ENCODE measurements at regions not wholly inside any gene's neighbourhood (a gene's known extent, or its start where the extent isn't known, plus 50 kb on each side); places are given as distances from the start of the nearest gene placed in this dataset.
"Not testable (repeated sequence)": the region's sequence is repeated elsewhere in the genome, so short reads cannot be mapped to it uniquely, and the experiment has no call there.

GRCh38 chr3:84308379-84308778, 650.4 kb upstream of the CADM2 start:
- ATAC-seq = no peak
- TF ChIP-seq, protein P1, sequence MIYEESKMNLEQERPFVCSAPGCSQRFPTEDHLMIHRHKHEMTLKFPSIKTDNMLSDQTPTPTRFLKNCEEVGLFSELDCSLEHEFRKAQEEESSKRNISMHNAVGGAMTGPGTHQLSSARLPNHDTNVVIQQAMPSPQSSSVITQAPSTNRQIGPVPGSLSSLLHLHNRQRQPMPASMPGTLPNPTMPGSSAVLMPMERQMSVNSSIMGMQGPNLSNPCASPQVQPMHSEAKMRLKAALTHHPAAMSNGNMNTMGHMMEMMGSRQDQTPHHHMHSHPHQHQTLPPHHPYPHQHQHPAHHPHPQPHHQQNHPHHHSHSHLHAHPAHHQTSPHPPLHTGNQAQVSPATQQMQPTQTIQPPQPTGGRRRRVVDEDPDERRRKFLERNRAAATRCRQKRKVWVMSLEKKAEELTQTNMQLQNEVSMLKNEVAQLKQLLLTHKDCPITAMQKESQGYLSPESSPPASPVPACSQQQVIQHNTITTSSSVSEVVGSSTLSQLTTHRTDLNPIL (CRISPR knock-in tag; IDR thresholded peaks at IDR 0.05; ENCODE audit: low read depth) = no peak
- TF ChIP-seq ZNF70 (CRISPR knock-in tag; IDR thresholded peaks at IDR 0.05) = no peak
- TF ChIP-seq, protein P2, sequence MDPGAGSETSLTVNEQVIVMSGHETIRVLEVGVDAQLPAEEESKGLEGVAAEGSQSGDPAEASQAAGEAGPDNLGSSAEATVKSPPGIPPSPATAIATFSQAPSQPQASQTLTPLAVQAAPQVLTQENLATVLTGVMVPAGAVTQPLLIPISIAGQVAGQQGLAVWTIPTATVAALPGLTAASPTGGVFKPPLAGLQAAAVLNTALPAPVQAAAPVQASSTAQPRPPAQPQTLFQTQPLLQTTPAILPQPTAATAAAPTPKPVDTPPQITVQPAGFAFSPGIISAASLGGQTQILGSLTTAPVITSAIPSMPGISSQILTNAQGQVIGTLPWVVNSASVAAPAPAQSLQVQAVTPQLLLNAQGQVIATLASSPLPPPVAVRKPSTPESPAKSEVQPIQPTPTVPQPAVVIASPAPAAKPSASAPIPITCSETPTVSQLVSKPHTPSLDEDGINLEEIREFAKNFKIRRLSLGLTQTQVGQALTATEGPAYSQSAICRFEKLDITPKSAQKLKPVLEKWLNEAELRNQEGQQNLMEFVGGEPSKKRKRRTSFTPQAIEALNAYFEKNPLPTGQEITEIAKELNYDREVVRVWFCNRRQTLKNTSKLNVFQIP (CRISPR knock-in tag; IDR thresholded peaks at IDR 0.05; ENCODE audit: borderline replicate concordance, low read depth) = no peak

DNA sequence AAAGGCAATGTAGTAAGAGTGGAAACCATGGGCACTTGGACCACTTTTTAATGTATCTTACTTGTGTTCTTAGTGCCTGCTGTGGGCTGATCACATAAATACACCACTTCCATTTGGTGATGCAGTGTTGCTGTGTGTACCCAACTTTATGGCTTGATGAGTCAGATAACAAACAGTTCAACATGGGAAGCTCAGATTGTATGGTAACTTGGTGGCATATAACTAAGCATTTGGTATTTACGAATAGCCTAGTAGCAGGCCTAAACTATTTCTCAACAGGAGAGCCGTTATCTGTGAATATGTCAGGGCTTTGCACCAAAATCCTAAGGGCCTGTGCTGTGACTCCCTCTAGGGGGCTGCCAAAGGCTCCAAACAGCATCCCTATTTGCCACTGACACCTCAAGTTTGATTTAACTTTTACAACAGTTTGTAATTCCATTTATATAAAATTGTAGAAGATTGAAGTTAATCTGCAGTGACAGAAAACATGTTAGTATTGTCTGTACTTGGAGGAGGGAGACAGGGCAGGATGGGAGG, 640.4 kb upstream of the CADM2 start:
- TF ChIP-seq BACH2 (CRISPR knock-in tag; IDR thresholded peaks at IDR 0.05; ENCODE audit: borderline replicate concordance) (no peak), ZNF8 (CRISPR knock-in tag; IDR thresholded peaks at IDR 0.05) (no peak), ZFP3 (CRISPR knock-in tag; IDR thresholded peaks at IDR 0.05) (no peak), ESRRG (CRISPR knock-in tag; IDR thresholded peaks at IDR 0.05) (no peak), ARNTL (CRISPR knock-in tag; IDR thresholded peaks at IDR 0.05; ENCODE audit: borderline replicate concordance, low read depth) (no peak), TSHZ2 (CRISPR knock-in tag; IDR thresholded peaks at IDR 0.05) (no peak), ZFP30 (CRISPR knock-in tag; IDR thresholded peaks at IDR 0.05) (no peak), ZC3H10 (CRISPR knock-in tag; IDR thresholded peaks at IDR 0.05) (no peak), TCF4 (CRISPR knock-in tag; IDR thresholded peaks at IDR 0.05; ENCODE audit: borderline replicate concordance) (no peak), ZNF70 (CRISPR knock-in tag; IDR thresholded peaks at IDR 0.05) (no peak), ZNF565 (CRISPR knock-in tag; conservative IDR thresholded peaks at IDR 0.05; ENCODE audit: low read depth) (no peak), RARB (CRISPR knock-in tag; IDR thresholded peaks at IDR 0.05) (no peak), PPARA (CRISPR knock-in tag; IDR thresholded peaks at IDR 0.05; ENCODE audit: borderline replicate concordance) (no peak), PATZ1 (CRISPR knock-in tag; IDR thresholded peaks at IDR 0.05; ENCODE audit: borderline replicate concordance) (no peak), ISL1 (CRISPR knock-in tag; IDR thresholded peaks at IDR 0.05) (no peak), CSDC2 (CRISPR knock-in tag; IDR thresholded peaks at IDR 0.05) (no peak), OSR1 (CRISPR knock-in tag; IDR thresholded peaks at IDR 0.05) (no peak)
- TF ChIP-seq, protein P2 (CRISPR knock-in tag; IDR thresholded peaks at IDR 0.05; ENCODE audit: borderline replicate concordance, low read depth) = no peak
- TF ChIP-seq, protein P3, sequence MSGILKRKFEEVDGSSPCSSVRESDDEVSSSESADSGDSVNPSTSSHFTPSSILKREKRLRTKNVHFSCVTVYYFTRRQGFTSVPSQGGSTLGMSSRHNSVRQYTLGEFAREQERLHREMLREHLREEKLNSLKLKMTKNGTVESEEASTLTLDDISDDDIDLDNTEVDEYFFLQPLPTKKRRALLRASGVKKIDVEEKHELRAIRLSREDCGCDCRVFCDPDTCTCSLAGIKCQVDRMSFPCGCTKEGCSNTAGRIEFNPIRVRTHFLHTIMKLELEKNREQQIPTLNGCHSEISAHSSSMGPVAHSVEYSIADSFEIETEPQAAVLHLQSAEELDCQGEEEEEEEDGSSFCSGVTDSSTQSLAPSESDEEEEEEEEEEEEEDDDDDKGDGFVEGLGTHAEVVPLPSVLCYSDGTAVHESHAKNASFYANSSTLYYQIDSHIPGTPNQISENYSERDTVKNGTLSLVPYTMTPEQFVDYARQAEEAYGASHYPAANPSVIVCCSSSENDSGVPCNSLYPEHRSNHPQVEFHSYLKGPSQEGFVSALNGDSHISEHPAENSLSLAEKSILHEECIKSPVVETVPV (CRISPR knock-in tag; IDR thresholded peaks at IDR 0.05) = no peak
- ATAC-seq = no peak

DNA sequence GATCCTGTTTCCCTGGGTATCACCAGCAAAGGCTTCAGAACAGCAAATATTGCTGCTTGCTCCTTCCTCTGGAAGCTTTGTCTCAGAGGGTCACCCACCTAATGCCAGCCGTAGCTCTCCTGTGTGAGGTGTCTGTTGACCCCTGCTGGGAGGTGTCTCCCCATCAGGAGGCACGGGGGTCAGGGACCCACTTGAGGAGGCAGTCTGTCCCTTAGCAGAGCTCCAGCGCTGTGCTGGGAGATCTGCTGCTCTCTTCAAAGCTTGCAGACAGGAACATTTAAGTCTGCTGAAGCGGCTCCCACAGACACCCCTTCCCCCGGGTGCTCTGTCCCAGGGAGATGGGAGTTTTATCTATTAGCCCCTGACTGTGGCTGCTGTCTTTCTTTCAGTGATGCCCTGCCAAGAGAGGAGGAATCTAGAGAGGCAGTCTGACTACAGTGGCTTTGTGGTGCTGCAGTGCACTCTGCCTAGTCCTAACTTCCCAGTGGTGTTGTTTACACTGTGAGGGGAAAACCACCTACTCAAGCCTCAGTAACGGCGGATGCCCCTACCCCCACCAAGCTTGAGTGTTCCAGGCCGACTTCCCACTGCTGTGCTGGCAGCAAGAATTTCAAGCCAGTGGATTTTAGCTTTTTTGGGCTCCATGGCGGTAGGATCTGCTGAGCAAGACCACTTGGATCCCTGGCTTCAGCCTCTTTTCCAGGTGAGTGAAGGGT, 593.1 kb upstream of the CADM2 start:
- ATAC-seq = not testable (repeated sequence)
